DND-41 (cell line): ENCODE measurements at regions not wholly inside any gene's neighbourhood (a gene's known extent, or its start where the extent isn't known, plus 50 kb on each side); places are given as distances from the start of the nearest gene placed in this dataset.

ENCODE experiments used
- ATAC-seq: fragments of 200-7000 bp; cut with Tn5 transposase; 3 replicates; pipeline ENCODE4 v1.9.1; 2021; ENCODE audit warnings: low read depth; ENCODE audit not compliant: insufficient read depth
- DNase-seq: peaks from one replicate; pipeline ENCODE4 v3.0.0-alpha.2; 2020
- H2AFZ ChIP-seq: 2 replicates; pipeline ENCODE4 v1.6.0; 2012; ENCODE audit warnings: low read depth, low read length
- H3K27ac ChIP-seq: 2 replicates; pipeline ENCODE4 v1.5.1; 2012; ENCODE audit warnings: low read length, inconsistent platforms
- H3K27me3 ChIP-seq: fragments of 200-600 bp; sonication (generic); 2 replicates; pipeline ENCODE4 v1.6.0; 2012; ENCODE audit warnings: low read length, mild to moderate bottlenecking, inconsistent platforms; ENCODE audit not compliant: insufficient read depth, poor library complexity
- H3K36me3 ChIP-seq: 2 replicates; pipeline ENCODE4 v1.5.1; 2012; ENCODE audit warnings: low read length, inconsistent platforms; ENCODE audit not compliant: insufficient read depth
- H3K4me1 ChIP-seq: 2 replicates; pipeline ENCODE4 v1.5.1; 2012; ENCODE audit warnings: mild to moderate bottlenecking, low read length; ENCODE audit not compliant: insufficient read depth
- H3K4me2 ChIP-seq: 2 replicates; pipeline ENCODE4 v1.6.0; 2012; ENCODE audit warnings: mild to moderate bottlenecking, moderate library complexity, low read length, inconsistent platforms; ENCODE audit not compliant: insufficient read depth
- H3K4me3 ChIP-seq, 2 experiments: fragments of 200-600 bp in 1 of 2; shearing (Covaris generic) in 1 of 2; 2 replicates each; pipeline ENCODE4 v1.5.1; 2012 to 2016; ENCODE audit warnings: inconsistent platforms in 2 of 2, low read length in 2 of 2, mild to moderate bottlenecking in 2 of 2, low read depth in 1 of 2, moderate library complexity in 1 of 2
- H3K79me2 ChIP-seq: 2 replicates; pipeline ENCODE4 v1.6.0; 2012; ENCODE audit warnings: low read length, inconsistent platforms; ENCODE audit not compliant: insufficient read depth
- H3K9ac ChIP-seq: 2 replicates; pipeline ENCODE4 v1.6.0; 2012; ENCODE audit warnings: low read depth, mild to moderate bottlenecking, inconsistent platforms, low read length, moderate library complexity
- H3K9me3 ChIP-seq: 2 replicates; pipeline ENCODE4 v1.5.1; 2012; ENCODE audit warnings: low read length, moderate library complexity, mild to moderate bottlenecking, inconsistent platforms; ENCODE audit not compliant: insufficient read depth, severe bottlenecking
- H4K20me1 ChIP-seq: 2 replicates; pipeline ENCODE4 v1.6.0; 2012; ENCODE audit warnings: low read length; ENCODE audit not compliant: insufficient read depth
- CTCF ChIP-seq: IDR thresholded peaks from 2 replicates; pipeline ENCODE4 v1.5.1; 2012; ENCODE audit warnings: borderline replicate concordance, low read length, moderate library complexity, mild to moderate bottlenecking; ENCODE audit not compliant: poor library complexity, severe bottlenecking; ENCODE audit errors: extremely low read depth
- EZH2 ChIP-seq: IDR thresholded peaks from 3 replicates; pipeline ENCODE4 v1.6.1; 2012; ENCODE audit warnings: borderline replicate concordance, low read depth, mild to moderate bottlenecking, moderate library complexity, low read length, inconsistent platforms; ENCODE audit not compliant: severe bottlenecking

- H3K4me1 ChIP-seq = peaks cover 8% of the 10 kb centered on the region
Observed at GRCh38 chr12:46553911-46554310, 181.3 kb upstream of the SLC38A2 start.

GRCh38 chr12:46553266-46553665 lies 180.7 kb upstream of the SLC38A2 start:
- Histone ChIP-seq H3K4me2 (no peak overlapping the region), H3K27ac (no peak overlapping the region), H3K36me3 (no peaks in the 10 kb centered on the region), H3K27me3 (no peaks in the 10 kb centered on the region), H3K9ac (no peak overlapping the region), H3K4me3 (no peak overlapping the region), H3K79me2 (no peaks in the 10 kb centered on the region), H3K9me3 (no peaks in the 10 kb centered on the region), H4K20me1 (no peaks in the 10 kb centered on the region), H2AFZ (no peak overlapping the region), H3K4me1 (peaks cover 8% of the 10 kb centered on the region)
- TF ChIP-seq EZH2 (no peak), CTCF (no peak)
- ATAC-seq (no peak), DNase-seq (no peak)

More at GRCh38 chr12:46553911-46554310, 181.3 kb upstream of the SLC38A2 start:
- H3K9me3 ChIP-seq = no peaks in the 10 kb centered on the region
- no peak overlapping the region for H3K9ac ChIP-seq
- no peak overlapping the region for H3K4me3 ChIP-seq
- no peaks in the 10 kb centered on the region for H3K36me3 ChIP-seq
- DNase-seq (no peak), ATAC-seq (no peak)
- no peaks in the 10 kb centered on the region for H3K27me3 ChIP-seq
- no peaks in the 10 kb centered on the region for H4K20me1 ChIP-seq
- H2AFZ ChIP-seq = no peak overlapping the region
- H3K27ac ChIP-seq = no peak overlapping the region
- no peak for TF ChIP-seq CTCF
- TF ChIP-seq EZH2 = no peak
- H3K79me2 ChIP-seq = no peaks in the 10 kb centered on the region
- H3K4me2 ChIP-seq = no peak overlapping the region

GRCh38 chr12:46550266-46550879 lies 177.8 kb upstream of the SLC38A2 start:
- no peaks in the 10 kb centered on the region for H4K20me1 ChIP-seq
- DNase-seq (no peak), ATAC-seq (no peak)
- H2AFZ ChIP-seq = no peak overlapping the region
- no peak overlapping the region for H3K4me3 ChIP-seq
- no peaks in the 10 kb centered on the region for H3K36me3 ChIP-seq
- H3K27me3 ChIP-seq = no peaks in the 10 kb centered on the region
- H3K9ac ChIP-seq = no peak overlapping the region
- peaks cover 5% of the 10 kb centered on the region for H3K9me3 ChIP-seq
- H3K27ac ChIP-seq = peak overlapping the region; percentile 15; the same call in 1 of the 2 replicates
- peaks cover 31% of the 10 kb centered on the region for H3K4me1 ChIP-seq
- no peak for TF ChIP-seq CTCF
- no peak for TF ChIP-seq EZH2
- H3K79me2 ChIP-seq = no peaks in the 10 kb centered on the region
- no peak overlapping the region for H3K4me2 ChIP-seq
